Fibroblast of pulmonary artery (primary cell): ENCODE measurements at regions not wholly inside any gene's neighbourhood (a gene's known extent, or its start where the extent isn't known, plus 50 kb on each side); places are given as distances from the start of the nearest gene placed in this dataset.

Experiments used
- DNase-seq: peaks from one replicate; pipeline ENCODE4 v3.0.0-alpha.2; 2010; ENCODE audit warnings: low read depth
- H3K4me3 ChIP-seq: replicated peaks from 2 replicates; pipeline ENCODE4 v1.5.1; 2011; ENCODE audit warnings: low read depth, mild to moderate bottlenecking, control low read depth, low read length, moderate library complexity
- TF ChIP-seq, protein P1 (sequence below): IDR thresholded peaks from 2 replicates; pipeline ENCODE4 v1.5.1; 2011; ENCODE audit warnings: mild to moderate bottlenecking, control low read depth, low read length, inconsistent platforms; ENCODE audit errors: missing control alignments

DNA sequence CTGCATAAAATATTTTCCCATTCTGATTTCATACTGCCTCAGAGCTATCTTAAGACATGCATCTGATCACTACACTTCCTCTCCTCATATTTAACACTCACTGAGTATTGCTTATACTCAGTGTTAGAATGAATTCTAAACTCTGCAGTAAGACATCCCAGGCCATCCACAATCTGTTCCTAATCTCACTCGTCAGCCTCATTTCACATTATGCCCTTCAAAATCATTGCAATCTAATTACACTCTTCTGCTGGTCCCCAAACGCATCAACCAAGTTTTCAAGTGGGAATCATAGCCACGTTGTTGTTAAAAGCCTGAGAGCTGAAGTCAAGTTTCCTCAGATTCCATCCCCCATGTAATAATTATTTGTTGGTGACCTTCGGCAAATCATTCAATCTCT, 1177.9 kb downstream of the ARAP2 start:
- TF ChIP-seq, protein P1, sequence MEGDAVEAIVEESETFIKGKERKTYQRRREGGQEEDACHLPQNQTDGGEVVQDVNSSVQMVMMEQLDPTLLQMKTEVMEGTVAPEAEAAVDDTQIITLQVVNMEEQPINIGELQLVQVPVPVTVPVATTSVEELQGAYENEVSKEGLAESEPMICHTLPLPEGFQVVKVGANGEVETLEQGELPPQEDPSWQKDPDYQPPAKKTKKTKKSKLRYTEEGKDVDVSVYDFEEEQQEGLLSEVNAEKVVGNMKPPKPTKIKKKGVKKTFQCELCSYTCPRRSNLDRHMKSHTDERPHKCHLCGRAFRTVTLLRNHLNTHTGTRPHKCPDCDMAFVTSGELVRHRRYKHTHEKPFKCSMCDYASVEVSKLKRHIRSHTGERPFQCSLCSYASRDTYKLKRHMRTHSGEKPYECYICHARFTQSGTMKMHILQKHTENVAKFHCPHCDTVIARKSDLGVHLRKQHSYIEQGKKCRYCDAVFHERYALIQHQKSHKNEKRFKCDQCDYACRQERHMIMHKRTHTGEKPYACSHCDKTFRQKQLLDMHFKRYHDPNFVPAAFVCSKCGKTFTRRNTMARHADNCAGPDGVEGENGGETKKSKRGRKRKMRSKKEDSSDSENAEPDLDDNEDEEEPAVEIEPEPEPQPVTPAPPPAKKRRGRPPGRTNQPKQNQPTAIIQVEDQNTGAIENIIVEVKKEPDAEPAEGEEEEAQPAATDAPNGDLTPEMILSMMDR = no peak
- H3K4me3 ChIP-seq = no peak overlapping the region
- no peak for DNase-seq

DNA sequence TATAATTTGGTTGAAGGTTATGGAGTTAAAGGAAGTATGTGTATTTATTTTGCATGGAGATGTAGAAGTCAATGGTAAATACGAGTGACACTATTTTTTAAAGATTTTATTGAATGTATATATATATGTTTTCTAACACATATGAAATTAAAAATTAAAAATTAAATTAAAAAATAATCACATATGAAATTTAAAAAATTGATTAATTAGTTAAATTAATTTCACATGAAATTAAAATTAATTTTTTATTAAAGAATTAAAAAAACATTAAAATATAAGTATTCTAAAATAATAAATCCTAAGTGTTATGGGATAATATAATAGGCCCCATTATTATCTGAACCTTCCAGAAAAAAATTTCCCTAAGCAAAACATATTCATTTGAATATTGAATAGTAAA, 1163.5 kb downstream of the ARAP2 start:
- no peak overlapping the region for H3K4me3 ChIP-seq
- no peak for DNase-seq
- TF ChIP-seq, protein P1 = no peak

DNA sequence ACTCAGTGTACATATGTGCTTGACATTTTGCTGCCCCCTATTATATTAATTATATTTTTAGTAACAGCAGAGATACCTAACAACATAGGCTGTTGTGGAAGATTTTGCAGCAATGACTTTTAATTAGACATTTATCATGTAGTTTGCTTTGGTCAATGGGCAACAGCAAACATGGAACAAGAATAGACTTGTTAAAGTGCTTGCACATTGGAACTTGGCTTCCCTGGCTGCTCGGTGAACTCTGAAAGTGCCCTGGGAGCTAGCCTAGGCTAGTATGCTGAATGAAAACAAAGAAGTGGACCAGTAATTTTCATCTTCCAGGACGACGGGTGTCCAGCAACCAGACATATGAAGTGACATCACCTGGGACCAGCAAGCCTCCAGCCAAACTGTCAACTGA, 1157.1 kb downstream of the ARAP2 start:
- no peak for DNase-seq
- TF ChIP-seq, protein P1 = no peak
- H3K4me3 ChIP-seq = no peak overlapping the region

DNA sequence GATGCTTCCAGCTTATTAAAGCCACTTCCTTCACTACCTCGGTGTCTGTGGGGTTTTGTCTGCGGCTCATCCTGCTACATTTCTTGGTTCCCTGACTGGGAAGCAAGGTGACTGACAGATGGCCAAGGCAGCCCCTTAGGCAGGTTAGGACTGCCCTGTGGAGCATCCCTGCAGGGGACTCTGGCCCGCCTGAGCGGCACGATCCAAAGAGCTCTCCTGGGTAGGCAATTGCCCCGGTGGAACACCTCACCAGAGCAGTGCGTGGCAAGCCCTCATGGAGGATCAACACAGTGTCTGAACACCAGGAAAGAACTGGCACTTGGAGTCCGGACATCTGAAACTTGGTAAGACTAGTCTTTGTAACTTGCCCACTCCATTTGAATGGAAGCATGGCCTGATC, 1143.4 kb downstream of the ARAP2 start:
- H3K4me3 ChIP-seq = no peak overlapping the region
- TF ChIP-seq, protein P1 = no peak
- no peak for DNase-seq

DNA sequence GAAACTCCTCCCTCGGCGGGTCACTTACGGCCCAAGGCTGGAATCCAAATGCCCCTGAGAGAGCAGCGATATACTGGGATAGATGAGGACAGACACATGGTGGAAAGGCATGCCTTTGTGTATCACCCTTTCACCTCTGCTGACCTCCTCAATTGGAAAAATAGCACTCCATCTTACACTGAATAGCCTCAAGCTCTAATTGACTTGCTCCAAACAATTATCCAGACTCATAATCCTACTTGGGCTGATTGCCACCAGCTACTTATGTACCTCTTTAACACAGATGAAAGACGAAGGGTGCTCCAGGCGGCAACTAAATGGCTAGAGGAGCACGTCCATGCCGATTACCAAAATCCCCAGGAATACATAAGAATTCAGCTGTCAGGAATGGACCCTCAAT, 1142.2 kb downstream of the ARAP2 start:
- H3K4me3 ChIP-seq = no peak overlapping the region
- DNase-seq = no peak
- TF ChIP-seq, protein P1 = no peak

DNA sequence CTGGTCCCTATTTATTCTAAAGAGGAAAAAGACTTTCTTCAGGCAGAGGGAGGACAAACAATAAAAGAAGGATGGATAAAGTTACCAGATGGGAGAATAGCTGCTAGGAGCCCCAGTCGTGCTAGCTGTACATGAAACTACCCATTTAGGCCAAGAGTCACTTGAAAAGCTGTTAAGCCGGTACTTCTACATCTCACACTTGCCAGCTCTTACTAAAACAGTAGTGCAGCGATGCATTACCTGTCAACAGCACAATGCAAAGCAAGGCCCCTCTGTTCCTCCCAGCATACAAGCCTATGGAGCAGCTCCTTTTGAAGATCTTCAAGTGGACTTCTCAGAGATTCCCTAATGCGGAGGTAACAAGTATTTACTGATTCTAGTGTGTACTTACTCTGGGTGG, 1138.8 kb downstream of the ARAP2 start:
- no peak for DNase-seq
- TF ChIP-seq, protein P1 = no peak
- no peak overlapping the region for H3K4me3 ChIP-seq

DNA sequence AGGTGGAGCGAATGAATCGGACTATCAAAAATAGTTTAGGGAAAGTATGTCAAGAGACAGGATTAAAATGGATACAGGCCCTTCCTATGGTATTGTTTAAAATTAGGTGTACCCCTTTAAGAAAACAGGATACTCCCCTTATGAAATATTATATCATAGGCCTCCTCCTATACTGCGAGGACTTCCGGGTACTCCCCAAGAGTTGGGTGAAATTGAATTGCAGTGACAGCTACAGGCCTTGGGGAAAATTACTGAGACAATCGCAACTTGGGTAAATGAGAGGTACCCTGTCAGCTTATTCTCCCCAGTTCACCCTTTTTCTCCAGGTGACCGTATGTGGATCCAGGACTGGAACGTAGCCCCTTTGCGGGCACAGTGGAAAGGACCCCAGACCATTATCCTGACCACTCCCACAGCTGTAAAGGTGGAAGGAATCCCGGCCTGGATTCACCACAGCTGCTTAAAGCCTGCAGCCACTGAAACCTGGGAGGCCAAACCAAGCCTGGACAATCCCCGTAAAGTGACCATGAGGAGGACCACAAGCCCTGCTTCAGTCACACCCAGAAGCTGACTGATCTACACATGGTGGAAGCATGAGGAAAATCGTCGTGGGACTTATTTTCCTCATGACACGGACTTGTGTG, 1138.1 kb downstream of the ARAP2 start:
- H3K4me3 ChIP-seq = no peak overlapping the region
- no peak for DNase-seq
- TF ChIP-seq, protein P1 = no peak
